ENCODE measurements at regions not wholly inside any gene's neighbourhood (a gene's known extent, or its start where the extent isn't known, plus 50 kb on each side); places are given as distances from the start of the nearest gene placed in this dataset.

DNA sequence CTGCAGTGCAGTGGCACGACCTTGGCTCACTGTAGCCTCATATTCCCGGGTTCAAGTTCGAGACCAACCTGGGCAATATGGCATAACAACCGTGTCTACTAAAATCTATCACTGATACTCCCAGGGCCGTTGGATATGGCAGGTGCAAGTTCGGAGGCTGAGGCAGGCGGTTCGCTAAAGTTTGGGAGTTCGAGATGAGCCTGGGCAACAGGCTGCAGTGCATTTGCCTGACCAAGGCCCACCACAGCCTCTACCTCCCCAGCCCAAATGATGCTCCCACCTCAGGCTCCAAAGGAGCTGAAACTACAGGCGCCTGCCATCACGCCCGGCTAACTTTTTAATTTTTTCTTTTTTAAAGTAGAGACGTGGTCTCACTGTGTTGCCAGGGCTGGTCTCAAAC is 177.1 kb upstream of the ALG10B start:
- no peak for DNase-seq

DNA sequence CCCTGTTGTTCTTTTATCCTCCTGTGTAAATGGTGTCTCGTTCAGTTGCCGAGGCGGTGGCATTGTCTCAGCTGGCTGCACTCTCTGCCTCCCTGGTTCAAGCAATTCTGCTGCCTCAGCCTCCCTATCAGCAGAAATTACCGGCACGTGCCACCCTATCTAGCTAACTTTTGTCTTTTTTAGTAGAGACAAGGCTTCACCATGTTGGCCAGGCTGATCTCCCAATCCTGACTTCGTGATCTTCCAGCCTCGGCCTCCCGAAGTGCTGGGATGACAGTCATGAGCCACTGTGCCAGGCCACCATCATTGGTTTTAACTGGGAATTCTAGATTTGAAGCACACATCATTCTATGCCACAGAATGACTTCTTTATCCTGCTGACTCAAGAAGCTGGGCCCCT is 175.3 kb upstream of the ALG10B start:
- no peak for DNase-seq

DNA sequence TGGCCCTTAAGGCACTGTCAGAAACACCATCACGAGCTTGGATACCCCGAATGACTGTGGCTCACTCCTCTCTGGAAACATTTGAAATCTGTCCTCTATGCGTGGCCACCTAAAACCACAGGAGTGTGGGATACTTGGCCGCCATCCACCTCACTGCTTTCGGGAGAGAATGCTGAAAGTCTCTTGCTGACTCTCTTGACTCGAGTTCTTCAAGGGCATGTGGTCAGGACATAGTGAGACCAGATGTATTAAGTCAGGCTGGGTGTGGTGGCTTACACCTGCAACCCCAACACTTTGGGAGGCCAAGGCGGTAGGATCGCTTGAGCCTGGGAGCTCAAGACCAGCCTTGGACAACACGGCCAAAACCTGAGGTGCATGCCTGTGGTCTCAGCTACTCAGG is 174.7 kb upstream of the ALG10B start:
- DNase-seq = no peak

DNA sequence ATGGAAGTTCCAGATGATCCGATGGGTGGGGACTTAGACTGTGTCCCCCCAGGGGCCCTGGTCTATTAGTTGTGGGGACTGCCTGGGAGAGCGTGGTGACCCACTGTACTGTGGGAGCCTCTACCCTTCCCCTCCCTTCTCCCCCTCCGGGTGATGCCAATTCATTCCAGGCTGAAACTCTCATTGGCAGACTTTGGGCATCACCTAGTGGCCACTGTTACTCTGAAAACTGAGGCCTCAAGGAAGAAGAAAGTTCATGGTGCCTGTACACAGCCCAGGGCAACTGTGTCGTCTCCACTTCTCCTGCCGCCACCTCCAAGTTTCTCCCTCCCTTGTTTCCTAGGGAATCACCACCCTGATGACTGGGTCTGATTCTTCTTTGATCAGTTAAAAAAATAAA is 173.6 kb upstream of the ALG10B start:
- no peak for DNase-seq

DNA sequence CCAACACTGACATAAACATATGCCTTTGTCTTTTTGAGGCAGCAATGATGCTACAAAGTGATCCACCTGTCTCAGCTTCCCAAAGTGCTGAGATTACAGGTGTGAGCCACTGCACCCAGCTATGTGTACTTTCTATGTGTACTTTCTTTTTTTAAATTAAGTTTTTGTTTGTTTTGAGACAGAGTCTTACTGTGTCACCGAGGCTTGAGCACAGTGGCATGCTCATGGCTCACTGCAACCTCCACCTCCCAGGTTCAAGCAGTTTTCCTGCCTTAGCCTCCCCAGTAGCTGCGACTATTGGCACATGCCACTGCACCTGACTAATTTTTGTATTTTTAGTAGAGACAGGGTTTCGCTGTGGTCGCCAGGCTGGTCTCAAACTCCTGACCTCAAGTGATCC is 172.5 kb upstream of the ALG10B start:
- DNase-seq = no peak

DNA sequence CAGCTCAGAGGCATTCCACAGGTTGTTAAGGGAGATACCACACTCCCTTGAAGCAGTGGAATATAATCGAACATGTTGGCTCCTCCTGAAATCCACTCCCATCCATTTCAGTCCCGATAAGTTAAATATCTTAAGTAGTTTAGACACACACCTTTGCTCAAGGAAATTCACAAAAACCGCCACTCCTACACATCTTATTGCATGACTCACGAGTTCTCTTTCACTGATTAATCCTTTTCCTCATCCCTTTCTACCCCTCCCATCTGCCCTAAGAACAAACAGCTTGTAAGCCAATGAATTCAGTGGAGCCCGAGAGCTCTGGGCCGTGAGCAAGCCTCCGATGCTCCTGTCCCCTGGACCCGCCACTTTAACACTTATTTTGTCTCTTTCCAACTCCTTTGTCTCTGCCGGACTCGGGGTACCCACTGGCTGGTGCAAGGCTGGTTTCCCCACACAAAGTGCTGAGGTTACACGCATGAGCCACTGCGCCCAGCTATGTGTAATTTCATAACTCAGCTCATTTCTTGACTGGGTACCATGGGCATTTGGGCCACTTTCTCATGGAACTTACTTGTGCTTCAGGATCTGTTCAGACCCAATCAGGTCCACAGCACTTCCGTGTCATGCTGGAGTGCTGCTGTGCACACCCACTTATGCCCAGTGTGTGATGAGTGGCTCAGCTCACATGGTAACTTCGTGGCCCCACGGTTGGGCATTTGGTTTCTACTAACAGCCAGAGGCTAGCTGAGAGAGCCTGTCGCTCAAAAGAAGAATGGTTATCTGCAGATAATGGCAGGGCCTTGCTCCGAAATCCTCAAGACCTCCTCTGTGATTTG is 171.8 kb upstream of the ALG10B start:
- DNase-seq = no peak

DNA sequence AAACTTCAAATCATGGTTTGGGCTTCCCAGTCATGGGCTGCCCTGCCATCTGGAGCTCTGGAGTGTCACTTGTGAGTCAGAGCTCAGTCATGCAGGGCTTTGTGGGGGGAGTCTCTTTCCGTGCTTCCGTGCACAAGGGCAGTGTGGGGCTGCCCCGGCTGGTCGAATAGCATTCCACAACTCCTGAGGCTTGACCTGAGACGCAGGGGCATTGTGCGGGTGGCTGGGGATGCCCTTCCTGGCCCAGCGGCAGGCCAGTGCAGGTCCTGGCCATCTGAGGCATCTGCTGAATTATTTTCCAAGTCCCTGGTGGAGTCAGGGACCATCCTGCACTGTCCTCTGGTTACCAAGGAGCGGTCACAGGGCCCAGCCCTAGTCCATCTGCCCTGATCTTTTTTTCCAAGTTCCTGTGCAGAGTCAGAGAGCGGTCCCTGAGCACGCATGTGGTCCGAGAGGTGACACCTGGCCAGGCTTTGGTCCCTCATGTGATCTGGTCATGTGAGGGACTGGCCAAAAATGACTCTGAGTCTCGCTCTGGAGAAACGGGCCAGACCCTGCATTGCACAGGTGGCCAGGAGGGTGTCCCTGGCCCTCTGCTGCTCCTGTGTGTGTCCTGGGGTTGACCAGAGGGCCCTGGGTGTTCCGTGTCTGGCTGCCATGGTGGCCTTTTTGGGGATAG is 167.0 kb upstream of the ALG10B start:
- peak; percentile 31 for DNase-seq

DNA sequence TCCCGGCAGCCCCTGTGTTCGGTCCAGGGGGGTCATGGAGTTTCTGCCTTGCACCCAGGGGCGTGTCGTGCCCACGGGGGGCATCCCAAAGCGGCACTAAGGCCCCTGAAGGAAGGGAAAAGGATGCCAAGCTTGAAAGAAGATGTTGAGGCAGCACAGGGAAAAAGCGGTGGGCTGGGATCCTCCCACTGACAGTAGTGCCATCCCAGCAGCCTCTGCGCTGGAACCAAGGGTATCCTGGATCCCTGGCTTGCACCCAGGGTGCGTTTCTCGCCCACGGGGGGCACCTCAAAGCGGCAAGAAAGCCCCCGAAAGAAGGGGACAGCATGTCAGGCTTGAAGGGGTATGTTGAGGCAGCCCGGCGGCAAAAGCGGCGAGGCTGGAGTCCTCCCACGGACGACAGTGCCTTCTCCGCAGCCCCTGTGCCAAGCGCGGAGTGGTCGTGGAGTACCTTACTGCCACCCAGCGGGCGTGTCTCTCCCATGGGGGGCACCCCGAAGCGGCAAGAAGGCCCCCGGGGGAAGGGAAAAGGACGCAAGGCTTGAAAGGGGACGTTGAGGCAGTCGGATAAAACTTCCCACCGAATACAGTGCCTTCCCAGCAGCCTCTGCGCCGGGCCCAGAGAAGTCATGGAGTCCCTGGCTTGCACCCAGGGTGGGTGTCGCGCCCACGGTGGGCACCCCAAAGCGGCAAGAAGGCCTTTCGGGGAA is 164.4 kb upstream of the ALG10B start:
- DNase-seq = peak; percentile 52

DNA sequence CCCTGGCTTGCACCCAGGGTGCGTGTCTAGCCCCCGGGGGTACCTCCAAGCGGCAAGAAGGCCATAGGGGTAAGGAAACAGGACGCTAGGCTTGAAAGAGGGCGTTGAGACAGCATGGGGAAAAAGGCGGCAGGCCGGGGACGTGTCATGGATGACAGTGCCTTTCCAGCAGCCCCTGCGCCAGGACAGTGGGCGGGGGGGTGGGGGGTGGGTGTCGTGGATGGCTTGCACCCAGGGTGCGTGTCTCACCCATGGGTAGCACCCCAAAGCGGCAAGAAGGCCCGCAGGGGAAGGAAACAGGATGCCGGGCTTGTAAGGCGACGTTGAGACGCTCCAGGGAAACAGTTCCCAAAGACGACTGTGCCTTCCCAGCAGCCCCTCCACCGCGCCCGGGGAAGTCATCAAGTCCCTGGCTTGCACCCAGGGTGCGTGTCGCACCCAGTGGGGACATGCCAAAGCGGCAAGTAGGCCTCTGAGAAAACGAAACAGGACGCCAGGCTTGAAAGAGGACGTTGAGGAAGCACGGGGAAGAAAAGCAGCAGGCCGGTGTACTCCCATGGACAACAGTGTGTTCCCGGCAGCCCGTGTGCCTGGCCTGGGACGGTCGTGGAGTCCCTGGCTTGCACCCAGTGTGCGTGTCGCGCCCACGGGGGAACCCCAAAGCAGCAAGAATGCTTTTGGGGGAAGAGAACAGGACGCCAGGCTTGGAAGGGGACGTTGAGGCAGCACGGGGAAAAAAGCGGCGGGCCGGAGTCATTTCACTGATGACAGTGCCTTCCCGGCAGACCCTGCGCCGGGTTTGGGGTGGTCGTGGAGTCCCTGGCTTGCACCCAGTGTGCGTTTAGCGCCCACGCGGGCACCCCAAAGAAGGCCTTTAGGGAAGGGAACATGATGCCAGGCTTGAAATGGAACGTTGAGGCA is 163.5 kb upstream of the ALG10B start:
- peak; percentile 53 for DNase-seq

DNA sequence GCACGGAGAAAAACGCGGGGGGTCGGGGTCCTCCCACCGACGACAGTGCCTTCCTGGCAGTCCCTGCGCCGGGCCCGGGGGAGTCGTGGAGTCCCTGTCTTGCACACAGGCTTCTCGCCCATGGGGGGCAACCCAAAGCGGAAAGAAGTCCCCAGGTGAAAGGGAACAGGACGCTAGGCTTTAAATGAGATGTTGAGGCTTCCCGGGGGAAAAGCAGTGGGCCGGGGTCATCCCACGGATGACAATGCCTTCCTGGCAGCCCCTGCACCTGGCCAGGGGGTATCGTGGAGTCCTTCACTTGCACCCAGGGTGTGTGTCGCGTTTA is 162.9 kb upstream of the ALG10B start:
- no peak for DNase-seq

DNA sequence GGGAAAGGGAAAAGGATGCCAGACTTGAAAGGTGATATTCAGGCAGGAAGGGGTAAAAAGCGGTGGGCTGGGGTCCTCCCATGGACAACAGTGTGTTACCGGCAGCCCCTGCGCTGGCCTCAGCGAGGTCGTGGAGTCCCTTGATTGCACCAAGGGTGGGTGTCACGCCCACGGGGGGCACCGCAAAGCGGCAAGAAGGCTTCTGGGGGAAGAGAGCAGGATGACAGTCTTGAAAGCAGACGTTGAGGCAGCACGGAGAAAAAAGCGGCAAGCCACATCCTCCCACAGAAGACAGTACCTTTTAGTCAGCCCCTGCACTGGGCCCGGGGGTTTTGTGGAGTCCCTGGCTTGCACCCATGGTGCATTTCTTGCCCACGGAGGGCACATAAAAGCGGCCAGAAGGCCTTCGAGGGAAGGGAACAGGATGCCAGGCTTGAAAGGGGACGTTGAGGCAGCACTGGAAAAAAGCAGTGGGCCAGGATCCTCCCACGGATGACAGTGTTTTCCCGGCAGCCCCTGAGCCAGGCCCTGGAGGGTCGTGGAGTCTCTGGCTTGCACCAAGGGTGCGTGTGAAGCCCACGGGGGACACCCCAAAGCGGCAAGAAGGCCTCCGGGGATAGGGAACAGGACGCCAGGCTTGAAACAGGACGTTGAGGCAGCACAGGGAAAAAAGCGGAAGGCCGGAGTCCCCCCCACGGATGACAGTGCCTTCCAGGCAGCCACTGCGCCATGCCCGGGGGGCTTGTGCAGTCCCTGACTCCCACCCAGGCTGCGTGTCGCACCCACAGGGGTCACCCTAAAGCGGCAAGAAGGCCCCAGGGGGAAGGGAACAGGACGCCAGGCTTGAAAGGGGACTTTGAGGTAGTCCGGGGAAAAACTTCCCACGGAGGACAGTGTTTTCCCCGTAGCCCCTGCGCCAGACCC is 162.2 kb upstream of the ALG10B start:
- DNase-seq = peak; percentile 50

DNA sequence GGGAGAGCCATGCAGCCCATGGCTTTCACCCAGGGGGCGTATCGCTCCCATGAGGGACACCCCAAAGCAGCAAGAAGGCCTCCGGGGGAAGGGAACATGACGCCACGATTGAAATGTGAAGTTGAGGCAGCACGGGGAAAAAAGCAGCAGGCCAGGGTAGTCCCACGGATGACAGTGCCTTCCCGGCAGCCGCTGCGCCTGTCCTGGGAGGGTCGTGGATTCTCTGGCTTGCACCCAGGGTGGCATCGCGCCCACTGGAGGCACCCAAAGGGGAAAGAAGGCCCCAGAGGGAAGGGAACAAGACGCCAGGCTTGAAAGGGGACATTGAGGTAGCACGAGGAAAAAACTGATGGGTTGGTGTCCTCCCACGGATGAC is 161.6 kb upstream of the ALG10B start:
- no peak for DNase-seq

DNA sequence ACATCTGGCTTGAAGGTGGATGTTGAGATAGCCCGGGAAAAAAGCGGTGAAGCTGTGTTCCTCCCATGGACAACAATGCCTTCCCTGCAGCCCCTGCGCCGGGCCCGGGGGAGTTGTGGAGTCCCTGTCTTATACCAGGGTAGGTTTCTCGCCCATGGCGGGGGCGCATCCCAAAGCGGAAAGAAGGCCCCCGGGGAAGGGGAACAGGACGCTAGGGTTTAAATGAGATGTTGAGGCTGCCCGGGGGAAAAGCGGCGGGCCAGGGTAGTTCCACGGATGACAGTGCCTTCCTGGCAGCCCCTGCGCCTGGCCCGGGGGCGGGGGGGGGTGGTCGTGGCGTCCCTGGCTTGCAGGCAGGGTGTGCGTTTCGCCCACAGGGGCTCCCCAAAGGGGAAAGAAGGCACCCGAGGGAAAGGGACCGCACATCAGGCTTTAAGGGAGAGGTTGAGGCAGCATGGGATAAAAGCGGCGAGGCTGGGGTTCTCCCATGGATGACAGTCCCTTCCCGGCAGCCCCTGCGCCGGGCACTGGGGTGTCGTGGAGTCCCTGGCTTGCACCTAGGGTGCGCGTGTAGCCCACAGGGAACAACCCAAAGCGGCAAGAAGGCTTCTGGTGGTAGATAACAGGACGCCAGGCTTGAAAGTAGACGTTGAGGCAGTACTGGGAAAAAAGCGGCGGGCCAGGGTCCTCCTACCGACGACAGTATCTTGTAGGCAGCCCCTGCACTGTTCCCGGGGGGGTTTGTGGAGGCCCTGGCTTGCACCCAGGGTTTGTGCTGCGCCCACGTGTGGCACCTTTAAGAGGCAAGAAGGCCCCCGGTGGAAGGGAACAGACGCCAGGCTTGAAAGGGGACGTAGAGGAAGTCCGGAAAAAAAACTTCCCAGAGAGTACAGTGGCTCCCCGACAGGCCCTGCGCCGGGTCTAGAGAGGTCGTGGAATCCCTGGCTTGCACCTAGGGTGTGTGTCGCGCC is 160.8 kb upstream of the ALG10B start:
- DNase-seq = no peak

DNA sequence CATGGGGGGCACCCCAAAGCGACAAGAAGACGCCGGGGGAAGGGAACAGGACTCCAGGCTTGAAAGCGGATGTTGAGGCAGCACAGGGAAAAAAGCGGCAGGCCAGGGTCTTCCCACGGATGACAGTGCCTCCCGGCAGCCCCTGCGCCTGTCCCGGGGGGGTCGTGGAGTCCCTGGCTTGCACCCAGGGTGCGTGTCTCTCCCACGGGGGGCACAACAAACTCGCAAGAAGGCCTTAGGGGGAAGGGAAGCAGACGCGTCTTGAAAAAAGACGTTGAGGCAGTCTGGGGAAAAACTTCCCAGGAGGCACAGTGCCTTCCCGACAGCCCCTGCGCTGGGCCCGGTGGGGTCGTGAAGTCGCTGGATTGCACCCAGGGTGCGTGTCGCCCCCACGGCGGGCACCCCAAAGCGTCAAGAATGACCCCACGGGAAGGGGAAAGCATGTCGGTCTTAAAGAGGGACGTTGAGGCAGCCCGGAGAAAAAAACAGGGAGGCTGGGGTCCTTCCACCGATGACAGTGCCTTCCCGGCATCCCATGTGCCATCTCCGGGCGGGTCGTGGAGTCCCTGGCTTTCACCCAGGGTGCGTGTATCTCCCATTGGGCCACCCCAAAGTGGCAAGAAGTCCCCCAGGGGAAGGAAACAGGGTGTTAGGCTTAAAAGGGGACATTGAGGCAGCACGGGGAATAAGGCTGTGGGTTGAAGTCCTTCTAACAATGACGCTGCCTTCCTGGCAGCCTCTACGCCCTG is 159.9 kb upstream of the ALG10B start:
- no peak for DNase-seq

DNA sequence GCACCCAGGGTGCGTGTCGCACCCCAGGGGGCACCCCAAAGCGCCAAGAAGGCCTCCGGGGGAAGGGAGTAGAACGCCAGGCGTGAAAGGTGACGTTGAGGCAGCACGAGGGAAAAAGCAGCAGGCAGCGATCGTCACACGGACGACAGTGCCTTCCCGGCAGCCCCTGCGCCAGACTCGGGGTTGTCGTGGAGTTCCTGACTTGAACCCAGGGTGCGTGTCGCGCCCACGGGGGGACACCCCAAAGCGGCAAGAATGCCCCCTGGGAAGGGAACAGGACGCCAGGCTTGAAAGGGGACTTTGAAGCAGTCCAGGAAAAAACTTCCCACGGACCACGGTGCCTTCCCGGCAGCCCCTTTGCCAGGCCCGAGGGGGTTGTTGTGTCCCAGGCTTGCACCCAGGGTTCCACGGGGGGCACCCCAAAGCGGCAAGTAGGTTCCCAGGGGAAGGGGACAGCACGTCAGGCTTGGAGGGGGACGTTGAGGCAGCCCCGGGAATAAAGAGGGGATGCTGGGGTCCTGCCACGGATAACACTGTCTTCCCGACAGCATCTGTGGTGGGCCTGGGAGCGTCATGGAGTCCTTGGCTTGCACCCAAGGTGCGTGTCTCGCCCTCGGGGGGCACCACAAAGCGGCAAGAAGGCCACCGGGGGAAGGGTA is 159.2 kb upstream of the ALG10B start:
- DNase-seq = no peak

DNA sequence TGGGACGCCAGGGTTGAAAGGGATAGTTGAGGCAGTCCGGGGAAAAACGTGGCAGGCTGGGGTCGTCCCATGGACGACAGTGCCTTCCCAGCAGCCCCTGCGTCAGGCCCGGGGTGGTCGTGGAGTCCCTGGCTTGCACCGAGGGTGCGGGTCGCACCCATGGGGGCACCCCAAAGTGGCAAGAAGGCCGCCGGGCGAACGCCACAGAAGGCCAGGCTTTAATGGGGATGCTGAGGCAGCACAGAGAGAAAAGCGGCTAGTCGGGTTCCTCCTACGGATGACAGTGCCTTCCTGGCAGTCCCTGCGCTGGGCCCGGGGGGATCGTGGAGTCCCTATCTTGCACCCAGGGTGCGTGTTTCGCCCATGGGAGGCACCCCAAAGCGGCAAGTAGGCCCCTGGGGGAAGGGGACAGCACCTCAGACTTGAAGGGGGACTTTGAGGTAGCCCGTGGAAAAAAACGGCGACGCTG is 158.6 kb upstream of the ALG10B start:
- no peak for DNase-seq

DNA sequence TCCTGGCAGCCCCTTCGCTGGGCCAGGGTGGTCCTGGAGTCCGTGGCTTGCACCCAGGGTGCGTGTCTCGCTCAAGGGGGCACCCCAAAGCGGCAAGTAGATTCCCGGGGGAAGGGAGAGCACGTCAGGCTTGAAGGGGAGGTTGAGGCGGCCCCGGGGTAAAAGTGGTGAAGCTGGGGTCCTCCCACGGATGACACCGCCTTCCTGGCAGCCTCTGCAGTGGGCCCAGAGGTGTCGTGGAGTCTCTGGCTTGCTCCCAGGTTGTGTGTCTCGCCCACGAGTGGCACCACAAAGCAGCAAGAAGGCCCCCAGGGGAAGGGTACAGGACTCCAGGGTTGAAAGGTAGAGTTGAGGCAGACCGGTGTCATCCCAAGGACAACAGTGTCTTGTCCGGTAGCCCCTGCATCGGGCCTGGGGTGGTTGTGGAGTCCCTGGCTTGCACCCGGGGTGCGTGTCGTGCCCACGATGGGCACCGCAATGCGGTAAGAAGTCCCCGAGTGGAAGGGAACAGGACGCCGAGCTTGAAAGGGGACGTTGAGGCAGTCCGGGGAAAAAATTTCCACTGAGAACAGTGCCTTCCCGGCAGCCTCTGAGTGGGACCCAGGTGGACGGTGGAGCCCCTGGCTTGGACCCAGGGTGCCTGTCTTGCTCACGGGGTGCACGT is 158.0 kb upstream of the ALG10B start:
- DNase-seq = no peak

DNA sequence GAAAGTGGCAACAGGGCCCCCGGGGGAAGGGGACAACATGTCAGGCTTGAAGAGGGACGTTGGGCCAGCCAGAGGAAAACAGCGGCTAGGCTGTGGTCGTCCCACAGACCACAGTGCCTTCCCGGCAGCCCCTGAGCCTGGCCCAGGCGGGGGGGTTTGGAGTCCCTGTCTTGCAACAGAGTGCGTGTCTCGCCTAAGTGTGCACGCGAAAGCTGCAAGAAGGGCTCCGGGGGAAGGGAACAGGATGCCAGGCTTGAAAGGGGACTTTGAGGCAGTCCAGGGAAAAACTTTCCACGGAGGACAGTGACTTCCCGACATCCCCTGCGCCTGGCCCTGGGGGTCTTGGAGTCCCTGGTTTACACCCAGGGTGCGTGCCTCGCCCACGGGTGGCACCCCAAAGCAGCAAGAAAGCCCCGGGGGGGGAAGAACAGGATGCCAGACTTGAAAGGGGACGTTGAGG is 157.5 kb upstream of the ALG10B start:
- no peak for DNase-seq

Measured in activated effector memory CD4-positive, alpha-beta T cell treated with anti-CD3 and anti-CD28 coated beads, Interleukin-2, amount 50 U/mL, for 16 hours (primary cell).